ENCODE measurements at regions not wholly inside any gene's neighbourhood (a gene's known extent, or its start where the extent isn't known, plus 50 kb on each side); places are given as distances from the start of the nearest gene placed in this dataset.

DNA sequence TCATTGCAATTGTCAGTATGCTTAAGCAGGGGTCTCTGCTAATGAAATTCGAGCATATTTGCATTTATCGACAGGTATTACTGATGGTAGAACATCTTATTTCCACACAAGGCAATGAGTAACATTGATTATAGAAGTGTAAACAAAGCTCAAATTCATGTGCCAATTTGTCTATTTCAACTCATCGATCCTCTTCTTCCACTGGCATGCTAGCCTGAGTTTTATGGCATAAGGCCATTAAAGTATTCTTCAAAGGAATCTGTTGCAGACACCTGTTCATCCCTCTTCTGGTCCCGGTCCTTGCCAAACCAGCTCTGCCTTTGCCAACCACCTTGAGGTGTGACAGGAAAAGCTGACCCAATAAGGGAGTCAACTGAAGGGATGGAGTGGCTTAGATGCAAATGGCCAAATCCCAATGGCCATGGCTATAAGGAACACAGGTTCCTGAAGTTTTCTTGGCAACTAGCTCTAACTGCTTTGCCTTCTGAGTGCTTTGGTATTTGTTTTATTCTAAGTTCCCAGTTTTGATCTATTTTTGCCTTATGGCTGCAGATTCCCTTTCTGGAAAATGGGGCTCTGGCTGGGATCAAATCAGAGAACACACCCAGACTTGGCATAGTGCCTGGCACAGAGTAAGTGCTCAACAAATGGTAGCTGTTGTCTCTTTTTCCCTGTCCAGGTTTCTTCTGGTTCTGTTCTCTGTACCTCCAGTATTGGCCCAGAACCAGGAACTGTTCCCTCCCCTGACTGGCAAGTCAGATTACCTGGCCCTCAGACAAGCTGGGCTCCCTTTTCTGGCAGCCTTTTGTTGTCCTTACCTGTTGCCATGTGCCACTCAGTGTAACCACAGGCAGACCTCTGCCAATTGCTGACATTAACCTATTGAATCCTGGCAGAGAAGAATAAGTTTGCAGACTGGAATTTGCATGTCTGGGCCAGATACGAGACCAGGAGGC is 63.1 kb downstream of the RTL9 start (continued):
- no peak for TF ChIP-seq THAP12 (CRISPR knock-in tag; IDR thresholded peaks at IDR 0.05)

DNA sequence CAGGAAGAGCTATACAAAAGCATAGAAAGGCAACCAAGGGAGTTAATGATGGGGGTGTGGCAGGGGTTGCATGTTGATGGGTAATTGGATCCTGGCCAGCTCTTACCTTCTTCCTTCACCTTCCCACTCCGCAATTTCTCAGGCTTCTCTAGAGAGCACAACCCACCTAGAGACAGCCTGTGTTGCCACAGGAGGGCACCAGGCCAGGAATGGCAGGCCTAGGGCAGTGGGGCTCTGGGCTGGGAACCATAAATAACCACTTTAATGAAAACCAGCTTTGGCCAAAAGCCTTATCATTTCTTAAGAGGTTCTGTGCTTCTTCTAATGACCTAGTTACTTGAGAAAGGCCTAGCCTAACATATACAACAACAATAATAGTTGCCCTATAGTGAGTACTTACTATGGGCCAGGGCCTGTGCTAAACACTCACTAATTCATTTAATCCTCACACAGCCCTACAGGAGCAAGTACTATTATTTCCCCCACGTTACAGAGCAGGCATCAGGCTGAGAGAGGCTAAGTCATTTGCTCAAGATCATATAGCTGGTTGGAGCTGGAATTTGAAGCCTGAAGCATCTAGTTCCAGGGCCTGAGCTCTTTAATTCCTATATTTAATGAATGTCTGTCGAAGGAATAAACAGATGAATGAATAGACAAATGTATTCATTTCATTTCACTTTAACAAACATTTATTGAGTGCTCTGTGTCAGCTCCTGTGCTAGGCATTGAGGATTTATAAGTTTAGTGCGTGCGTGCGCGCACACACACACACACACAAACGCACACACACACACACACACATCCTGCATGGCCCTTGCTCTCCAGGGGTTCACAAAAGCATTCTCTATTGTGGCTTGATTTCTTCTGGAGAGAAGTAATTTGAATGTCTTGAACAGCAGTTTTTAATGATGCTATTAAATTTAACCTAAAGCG is 66.8 kb downstream of the RTL9 start:
- CTCF ChIA-PET (ENCODE audit: low intra/inter-chr PET ratio), result no interaction called here
- intact Hi-C loops (cut with micrococcal nuclease), result no loop called here
- TF ChIP-seq, protein P1, sequence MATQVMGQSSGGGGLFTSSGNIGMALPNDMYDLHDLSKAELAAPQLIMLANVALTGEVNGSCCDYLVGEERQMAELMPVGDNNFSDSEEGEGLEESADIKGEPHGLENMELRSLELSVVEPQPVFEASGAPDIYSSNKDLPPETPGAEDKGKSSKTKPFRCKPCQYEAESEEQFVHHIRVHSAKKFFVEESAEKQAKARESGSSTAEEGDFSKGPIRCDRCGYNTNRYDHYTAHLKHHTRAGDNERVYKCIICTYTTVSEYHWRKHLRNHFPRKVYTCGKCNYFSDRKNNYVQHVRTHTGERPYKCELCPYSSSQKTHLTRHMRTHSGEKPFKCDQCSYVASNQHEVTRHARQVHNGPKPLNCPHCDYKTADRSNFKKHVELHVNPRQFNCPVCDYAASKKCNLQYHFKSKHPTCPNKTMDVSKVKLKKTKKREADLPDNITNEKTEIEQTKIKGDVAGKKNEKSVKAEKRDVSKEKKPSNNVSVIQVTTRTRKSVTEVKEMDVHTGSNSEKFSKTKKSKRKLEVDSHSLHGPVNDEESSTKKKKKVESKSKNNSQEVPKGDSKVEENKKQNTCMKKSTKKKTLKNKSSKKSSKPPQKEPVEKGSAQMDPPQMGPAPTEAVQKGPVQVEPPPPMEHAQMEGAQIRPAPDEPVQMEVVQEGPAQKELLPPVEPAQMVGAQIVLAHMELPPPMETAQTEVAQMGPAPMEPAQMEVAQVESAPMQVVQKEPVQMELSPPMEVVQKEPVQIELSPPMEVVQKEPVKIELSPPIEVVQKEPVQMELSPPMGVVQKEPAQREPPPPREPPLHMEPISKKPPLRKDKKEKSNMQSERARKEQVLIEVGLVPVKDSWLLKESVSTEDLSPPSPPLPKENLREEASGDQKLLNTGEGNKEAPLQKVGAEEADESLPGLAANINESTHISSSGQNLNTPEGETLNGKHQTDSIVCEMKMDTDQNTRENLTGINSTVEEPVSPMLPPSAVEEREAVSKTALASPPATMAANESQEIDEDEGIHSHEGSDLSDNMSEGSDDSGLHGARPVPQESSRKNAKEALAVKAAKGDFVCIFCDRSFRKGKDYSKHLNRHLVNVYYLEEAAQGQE (IDR thresholded peaks at IDR 0.05; ENCODE audit: borderline replicate concordance), result no peak
- TF ChIP-seq, protein P1 (CRISPR knock-in tag; IDR thresholded peaks at IDR 0.05; ENCODE audit: low read depth), result no peak
- TF ChIP-seq ZBTB8A (IDR thresholded peaks at IDR 0.05; ENCODE audit: partially characterized antibody), result no peak
- no peak for TF ChIP-seq CHD2 (IDR thresholded peaks at IDR 0.05; ENCODE audit: low read depth, low read length)
- TF ChIP-seq YBX1 (IDR thresholded peaks at IDR 0.05), result no peak
- no peak for TF ChIP-seq ZNF165 (CRISPR knock-in tag; IDR thresholded peaks at IDR 0.05; ENCODE audit: borderline replicate concordance)
- TF ChIP-seq MCM3 (IDR thresholded peaks at IDR 0.05), result no peak

More for the DNA sequence above, 66.8 kb downstream of the RTL9 start:
- POLR2A ChIA-PET, result no interaction called here
- no peaks in the 10 kb centered on the region; a peak in 1 of 5 replicates for H3K4me1 ChIP-seq (replicated peaks in 1 of 2; ENCODE audit: control insufficient read depth in 2 of 2, insufficient read depth in 2 of 2, low read length in 2 of 2)
- H3K79me2 ChIP-seq (ENCODE audit: control insufficient read depth, insufficient read depth, low read length), result no peaks in the 10 kb centered on the region
- no peak overlapping the region for H3K27ac ChIP-seq (ENCODE audit: extremely low read depth, low read depth, low read length)
- H3K4me3 ChIP-seq, result no peak overlapping the region
- no peak overlapping the region for H3K9ac ChIP-seq (ENCODE audit: insufficient read depth in 1 of 2, low read depth in 2 of 2, low read length in 2 of 2)
- no peaks in the 10 kb centered on the region for H3K36me3 ChIP-seq (ENCODE audit: control insufficient read depth, insufficient read depth, low read length)
- H3K9me3 ChIP-seq (replicated peaks; ENCODE audit: control insufficient read depth, insufficient read depth, low read depth, low read length), result no peaks in the 10 kb centered on the region
- H4K20me1 ChIP-seq (replicated peaks; ENCODE audit: control insufficient read depth, insufficient read depth, low read length), result no peaks in the 10 kb centered on the region
- in situ Hi-C loops (cut with MboI), result loop anchor here (25.0 kb wide), 1 partner anchor 812 kb away; no protein-coding TSS in a partner anchor
- no TSS peak for BruUV-seq (replicated peaks)
- H3K9me1 ChIP-seq (ENCODE audit: control insufficient read depth, insufficient read depth, low read length), result no peaks in the 10 kb centered on the region
- H3K27me3 ChIP-seq (ENCODE audit: control insufficient read depth in 2 of 2, insufficient read depth in 2 of 2, low read length in 2 of 2), result peaks cover 3 to 4% of the 10 kb centered on the region in 2 experiments; a peak in 4 of 5 replicates
- 25% methylated on average over 8 of the region's 9 CpGs for WGBS (ENCODE audit: insufficient coverage, low coverage, missing lambda C conversion rate)
- no peak for FAIRE-seq
- no peak for ATAC-seq
- no peak overlapping the region for H3K4me2 ChIP-seq (ENCODE audit: insufficient read depth, low read length)
- H2AFZ ChIP-seq (ENCODE audit: low read depth, low read length), result no peak overlapping the region
- DNase-seq (ENCODE audit: extremely low read depth in 1 of 4, low spot score in 3 of 4), result no peak
